IMR-90 (cell line): ENCODE measurements at regions not wholly inside any gene's neighbourhood (a gene's known extent, or its start where the extent isn't known, plus 50 kb on each side); places are given as distances from the start of the nearest gene placed in this dataset.

ENCODE experiments used
- BHLHE40 ChIP-seq: fragments of 150-350 bp; IDR thresholded peaks from 2 replicates; pipeline ENCODE4 v1.6.1; 2016; ENCODE audit warnings: mild to moderate bottlenecking, low read depth, low read length
- CEBPB ChIP-seq: IDR thresholded peaks from 2 replicates; pipeline ENCODE4 v1.6.1; 2012; ENCODE audit warnings: low read depth, low read length, improper control_type of control experiment
- CHD1 ChIP-seq: IDR thresholded peaks from 2 replicates; pipeline ENCODE4 v1.6.1; 2012; ENCODE audit warnings: low read depth, low read length, improper control_type of control experiment
- MAFK ChIP-seq: IDR thresholded peaks from 2 replicates; pipeline ENCODE4 v1.6.1; 2012; ENCODE audit warnings: low read depth, low read length, improper control_type of control experiment
- POLR2A ChIP-seq: IDR thresholded peaks from 2 replicates; pipeline ENCODE4 v1.6.1; 2012; ENCODE audit warnings: mild to moderate bottlenecking, low read depth, low read length
- RAD21 ChIP-seq: IDR thresholded peaks from 2 replicates; pipeline ENCODE4 v1.6.1; 2012; ENCODE audit warnings: low read length, improper control_type of control experiment
- RFX5 ChIP-seq: IDR thresholded peaks from 2 replicates; pipeline ENCODE4 v1.8.0; 2012; ENCODE audit warnings: low read depth, mild to moderate bottlenecking, low read length, moderate library complexity
- TF ChIP-seq, protein P1 (sequence below): conservative IDR thresholded peaks from 2 replicates; pipeline ENCODE4 v1.5.1; 2012; ENCODE audit warnings: mild to moderate bottlenecking, low read depth, low read length, improper control_type of control experiment
- TF ChIP-seq, protein P2 (sequence below): fragments of 150-350 bp; IDR thresholded peaks from 2 replicates; pipeline ENCODE4 v1.6.1; 2017; ENCODE audit warnings: mild to moderate bottlenecking, antibody characterized with exemption, low read length, low read depth

DNA sequence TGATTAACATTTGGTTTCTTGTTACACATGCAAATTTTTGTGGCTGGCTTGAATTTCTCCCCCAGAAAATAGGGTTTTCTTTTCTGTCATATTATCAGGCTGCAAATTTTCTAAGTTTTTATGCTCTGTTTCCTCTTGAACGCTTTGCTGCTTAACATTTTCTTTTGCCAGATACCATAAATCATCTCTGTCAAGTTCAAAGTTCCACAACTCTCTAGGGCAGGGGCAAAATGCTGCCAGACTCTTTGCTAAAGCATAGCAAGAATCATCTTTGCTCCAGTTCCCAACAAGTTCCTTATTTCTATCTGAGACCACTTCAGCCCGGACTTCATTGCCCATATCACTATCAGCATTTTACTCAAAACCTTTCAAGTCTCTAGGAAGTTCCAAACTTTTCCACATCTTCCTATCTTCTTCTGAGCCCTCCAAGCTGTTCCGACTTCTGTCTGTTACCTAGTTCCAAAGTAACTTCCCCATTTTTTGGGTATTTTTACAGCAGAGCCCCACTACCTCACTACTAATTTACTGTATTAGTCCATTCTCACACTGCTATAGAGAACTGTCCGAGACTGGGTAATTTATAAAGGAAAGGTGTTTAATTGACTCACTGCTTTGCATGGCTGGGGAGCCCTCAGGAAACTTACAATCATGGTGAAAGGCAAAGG is 486.9 kb upstream of the NCAM2 start:
- no peak for TF ChIP-seq POLR2A
- TF ChIP-seq, protein P1, sequence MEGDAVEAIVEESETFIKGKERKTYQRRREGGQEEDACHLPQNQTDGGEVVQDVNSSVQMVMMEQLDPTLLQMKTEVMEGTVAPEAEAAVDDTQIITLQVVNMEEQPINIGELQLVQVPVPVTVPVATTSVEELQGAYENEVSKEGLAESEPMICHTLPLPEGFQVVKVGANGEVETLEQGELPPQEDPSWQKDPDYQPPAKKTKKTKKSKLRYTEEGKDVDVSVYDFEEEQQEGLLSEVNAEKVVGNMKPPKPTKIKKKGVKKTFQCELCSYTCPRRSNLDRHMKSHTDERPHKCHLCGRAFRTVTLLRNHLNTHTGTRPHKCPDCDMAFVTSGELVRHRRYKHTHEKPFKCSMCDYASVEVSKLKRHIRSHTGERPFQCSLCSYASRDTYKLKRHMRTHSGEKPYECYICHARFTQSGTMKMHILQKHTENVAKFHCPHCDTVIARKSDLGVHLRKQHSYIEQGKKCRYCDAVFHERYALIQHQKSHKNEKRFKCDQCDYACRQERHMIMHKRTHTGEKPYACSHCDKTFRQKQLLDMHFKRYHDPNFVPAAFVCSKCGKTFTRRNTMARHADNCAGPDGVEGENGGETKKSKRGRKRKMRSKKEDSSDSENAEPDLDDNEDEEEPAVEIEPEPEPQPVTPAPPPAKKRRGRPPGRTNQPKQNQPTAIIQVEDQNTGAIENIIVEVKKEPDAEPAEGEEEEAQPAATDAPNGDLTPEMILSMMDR: no peak
- TF ChIP-seq BHLHE40: no peak
- TF ChIP-seq, protein P2, sequence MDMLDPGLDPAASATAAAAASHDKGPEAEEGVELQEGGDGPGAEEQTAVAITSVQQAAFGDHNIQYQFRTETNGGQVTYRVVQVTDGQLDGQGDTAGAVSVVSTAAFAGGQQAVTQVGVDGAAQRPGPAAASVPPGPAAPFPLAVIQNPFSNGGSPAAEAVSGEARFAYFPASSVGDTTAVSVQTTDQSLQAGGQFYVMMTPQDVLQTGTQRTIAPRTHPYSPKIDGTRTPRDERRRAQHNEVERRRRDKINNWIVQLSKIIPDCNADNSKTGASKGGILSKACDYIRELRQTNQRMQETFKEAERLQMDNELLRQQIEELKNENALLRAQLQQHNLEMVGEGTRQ: no peak
- TF ChIP-seq MAFK: no peak
- no peak for TF ChIP-seq RFX5
- no peak for TF ChIP-seq CEBPB
- TF ChIP-seq CHD1: no peak
- TF ChIP-seq RAD21: no peak
